Activated naive CD8-positive, alpha-beta T cell treated with anti-CD3 and anti-CD28 coated beads, Interleukin-2, amount 50 U/mL, for 24 hours (primary cell): ENCODE measurements at regions not wholly inside any gene's neighbourhood (a gene's known extent, or its start where the extent isn't known, plus 50 kb on each side); places are given as distances from the start of the nearest gene placed in this dataset.

Experiments used
- ATAC-seq: fragments of 150-1000 bp; cut with Tn5 transposase; one replicate; pipeline ENCODE4 v1.10.0; 2021
- DNase-seq: peaks from one replicate; pipeline ENCODE4 v3.0.0; 2021
- H3K27ac Mint-ChIP-seq: one replicate; pipeline ENCODE4 v1.8.0; 2021; ENCODE audit warnings: mild to moderate bottlenecking, mixed read lengths
- H3K27me3 Mint-ChIP-seq: one replicate; pipeline ENCODE4 v1.8.0; 2021; ENCODE audit warnings: mixed read lengths
- H3K36me3 Mint-ChIP-seq: one replicate; pipeline ENCODE4 v1.8.0; 2021; ENCODE audit warnings: low read depth, mixed read lengths
- H3K4me1 Mint-ChIP-seq: one replicate; pipeline ENCODE4 v1.8.0; 2021; ENCODE audit warnings: mixed read lengths
- H3K4me3 Mint-ChIP-seq: one replicate; pipeline ENCODE4 v1.8.0; 2021; ENCODE audit warnings: mild to moderate bottlenecking, moderate library complexity, mixed read lengths
- H3K9me3 Mint-ChIP-seq: one replicate; pipeline ENCODE4 v1.8.0; 2021; ENCODE audit warnings: mixed read lengths

GRCh38 chr6:104130343-104130742 lies 729.4 kb downstream of the HACE1 start:
- DNase-seq (no peak), ATAC-seq (no peak)
- Mint-ChIP-seq H3K9me3 (no peaks in the 10 kb centered on the region), H3K27ac (no peak overlapping the region), H3K4me3 (no peak overlapping the region), H3K27me3 (no peaks in the 10 kb centered on the region), H3K36me3 (no peaks in the 10 kb centered on the region), H3K4me1 (no peaks in the 10 kb centered on the region)

- Mint-ChIP-seq H3K27ac (no peak overlapping the region), H3K9me3 (no peaks in the 10 kb centered on the region), H3K4me3 (no peak overlapping the region), H3K4me1 (no peaks in the 10 kb centered on the region), H3K36me3 (no peaks in the 10 kb centered on the region), H3K27me3 (no peaks in the 10 kb centered on the region)
- DNase-seq (no peak), ATAC-seq (no peak)
Measured at GRCh38 chr6:104126315-104127005, 733.3 kb downstream of the HACE1 start.

- Mint-ChIP-seq H3K27ac (no peak overlapping the region), H3K27me3 (no peaks in the 10 kb centered on the region), H3K36me3 (no peaks in the 10 kb centered on the region), H3K4me3 (no peak overlapping the region), H3K9me3 (no peaks in the 10 kb centered on the region), H3K4me1 (no peaks in the 10 kb centered on the region)
- DNase-seq (no peak), ATAC-seq (no peak)
Measured at GRCh38 chr6:104123227-104123626, 736.5 kb downstream of the HACE1 start.

- ATAC-seq: no peak
- no peak for DNase-seq
- Mint-ChIP-seq H3K36me3 (no peaks in the 10 kb centered on the region), H3K27me3 (no peaks in the 10 kb centered on the region), H3K4me3 (no peak overlapping the region), H3K27ac (no peak overlapping the region), H3K4me1 (no peaks in the 10 kb centered on the region), H3K9me3 (no peaks in the 10 kb centered on the region)
Measured at GRCh38 chr6:104118274-104118673, 741.4 kb downstream of the HACE1 start.

- DNase-seq (no peak), ATAC-seq (no peak)
- H3K4me1 Mint-ChIP-seq: no peaks in the 10 kb centered on the region
- H3K4me3 Mint-ChIP-seq: no peak overlapping the region
- H3K27ac Mint-ChIP-seq: no peak overlapping the region
- H3K27me3 Mint-ChIP-seq: no peaks in the 10 kb centered on the region
- no peaks in the 10 kb centered on the region for H3K9me3 Mint-ChIP-seq
- H3K36me3 Mint-ChIP-seq: no peaks in the 10 kb centered on the region
Measured at GRCh38 chr6:104109806-104110205, 749.9 kb downstream of the HACE1 start.

GRCh38 chr6:104108634-104109033 lies 751.1 kb downstream of the HACE1 start:
- Mint-ChIP-seq H3K4me1 (no peaks in the 10 kb centered on the region), H3K4me3 (no peak overlapping the region), H3K36me3 (no peaks in the 10 kb centered on the region), H3K9me3 (no peaks in the 10 kb centered on the region), H3K27ac (no peak overlapping the region), H3K27me3 (no peaks in the 10 kb centered on the region)
- no peak for ATAC-seq
- DNase-seq: no peak

- no peaks in the 10 kb centered on the region for H3K4me1 Mint-ChIP-seq
- H3K9me3 Mint-ChIP-seq: peaks cover 7% of the 10 kb centered on the region
- H3K27ac Mint-ChIP-seq: no peak overlapping the region
- H3K36me3 Mint-ChIP-seq: no peaks in the 10 kb centered on the region
- DNase-seq (no peak), ATAC-seq (no peak)
- H3K4me3 Mint-ChIP-seq: no peak overlapping the region
- H3K27me3 Mint-ChIP-seq: no peaks in the 10 kb centered on the region
Measured at GRCh38 chr6:104095661-104096416, 763.9 kb downstream of the HACE1 start.

- Mint-ChIP-seq H3K36me3 (no peaks in the 10 kb centered on the region), H3K4me3 (no peak overlapping the region), H3K27me3 (no peaks in the 10 kb centered on the region), H3K4me1 (no peaks in the 10 kb centered on the region), H3K9me3 (peaks cover 10% of the 10 kb centered on the region), H3K27ac (no peak overlapping the region)
- ATAC-seq (no peak), DNase-seq (no peak)
Measured at GRCh38 chr6:104087765-104088164, 772.0 kb downstream of the HACE1 start.

GRCh38 chr6:104068281-104068680 lies 791.4 kb downstream of the HACE1 start:
- no peak overlapping the region for H3K4me3 Mint-ChIP-seq
- peaks cover 6% of the 10 kb centered on the region for H3K9me3 Mint-ChIP-seq
- DNase-seq (no peak), ATAC-seq (no peak)
- no peaks in the 10 kb centered on the region for H3K36me3 Mint-ChIP-seq
- no peak overlapping the region for H3K27ac Mint-ChIP-seq
- H3K4me1 Mint-ChIP-seq: no peaks in the 10 kb centered on the region
- no peaks in the 10 kb centered on the region for H3K27me3 Mint-ChIP-seq

- H3K36me3 Mint-ChIP-seq: no peaks in the 10 kb centered on the region
- DNase-seq (no peak), ATAC-seq (no peak)
- H3K4me3 Mint-ChIP-seq: no peak overlapping the region
- peaks cover 7% of the 10 kb centered on the region for H3K9me3 Mint-ChIP-seq
- H3K27ac Mint-ChIP-seq: no peak overlapping the region
- H3K4me1 Mint-ChIP-seq: no peaks in the 10 kb centered on the region
- H3K27me3 Mint-ChIP-seq: no peaks in the 10 kb centered on the region
Measured at GRCh38 chr6:104064876-104065275, 794.8 kb downstream of the HACE1 start.

GRCh38 chr6:104050455-104050854 lies 809.3 kb downstream of the HACE1 start:
- ATAC-seq (no peak), DNase-seq (no peak)
- Mint-ChIP-seq H3K4me3 (no peak overlapping the region), H3K27me3 (no peaks in the 10 kb centered on the region), H3K27ac (no peak overlapping the region), H3K4me1 (no peaks in the 10 kb centered on the region), H3K36me3 (no peaks in the 10 kb centered on the region), H3K9me3 (peaks cover 6% of the 10 kb centered on the region)

GRCh38 chr6:104046426-104046825 lies 813.3 kb downstream of the HACE1 start:
- H3K36me3 Mint-ChIP-seq: no peaks in the 10 kb centered on the region
- ATAC-seq (no peak), DNase-seq (no peak)
- no peak overlapping the region for H3K4me3 Mint-ChIP-seq
- no peak overlapping the region for H3K27ac Mint-ChIP-seq
- no peaks in the 10 kb centered on the region for H3K4me1 Mint-ChIP-seq
- H3K27me3 Mint-ChIP-seq: no peaks in the 10 kb centered on the region
- peaks cover 17% of the 10 kb centered on the region for H3K9me3 Mint-ChIP-seq

- H3K4me1 Mint-ChIP-seq: no peaks in the 10 kb centered on the region
- no peak overlapping the region for H3K4me3 Mint-ChIP-seq
- H3K36me3 Mint-ChIP-seq: no peaks in the 10 kb centered on the region
- H3K9me3 Mint-ChIP-seq: no peaks in the 10 kb centered on the region
- ATAC-seq: no peak
- no peak for DNase-seq
- H3K27ac Mint-ChIP-seq: no peak overlapping the region
- H3K27me3 Mint-ChIP-seq: no peaks in the 10 kb centered on the region
Measured at GRCh38 chr6:104031346-104031745, 828.4 kb downstream of the HACE1 start.

- H3K4me1 Mint-ChIP-seq: no peaks in the 10 kb centered on the region
- no peak for ATAC-seq
- DNase-seq: no peak
- H3K4me3 Mint-ChIP-seq: no peak overlapping the region
- H3K27ac Mint-ChIP-seq: no peak overlapping the region
- H3K27me3 Mint-ChIP-seq: no peaks in the 10 kb centered on the region
- H3K9me3 Mint-ChIP-seq: peaks cover 4% of the 10 kb centered on the region
- H3K36me3 Mint-ChIP-seq: no peaks in the 10 kb centered on the region
Measured at GRCh38 chr6:104022126-104022525, 837.6 kb downstream of the HACE1 start.

GRCh38 chr6:104019075-104019753 lies 840.5 kb downstream of the HACE1 start:
- Mint-ChIP-seq H3K4me3 (no peak overlapping the region), H3K27ac (no peak overlapping the region), H3K4me1 (no peaks in the 10 kb centered on the region), H3K9me3 (no peaks in the 10 kb centered on the region), H3K27me3 (no peaks in the 10 kb centered on the region), H3K36me3 (no peaks in the 10 kb centered on the region)
- no peak for DNase-seq
- ATAC-seq: no peak
